GM23248 (cell line): ENCODE measurements at regions not wholly inside any gene's neighbourhood (a gene's known extent, or its start where the extent isn't known, plus 50 kb on each side); places are given as distances from the start of the nearest gene placed in this dataset.

Experiments used
- DNase-seq: peaks from one replicate; pipeline ENCODE4 v3.0.0-alpha.2; 2015
- H2AFZ ChIP-seq: fragments of 200-600 bp; sonication (generic); 2 replicates; pipeline ENCODE4 v1.6.1; 2016; ENCODE audit warnings: antibody characterized with exemption
- H3F3A ChIP-seq: fragments of 200-600 bp; sonication (generic); 2 replicates; pipeline ENCODE4 v1.6.1; 2016; ENCODE audit warnings: mild to moderate bottlenecking, antibody characterized with exemption, mixed run types; ENCODE audit not compliant: insufficient read depth
- H3K27ac ChIP-seq: fragments of 200-600 bp; sonication (generic); 2 replicates; pipeline ENCODE4 v1.5.1; 2016; ENCODE audit warnings: mild to moderate bottlenecking
- H3K27me3 ChIP-seq: fragments of 200-600 bp; sonication (generic); replicated peaks from 2 replicates; pipeline ENCODE4 v1.6.1; 2016; ENCODE audit warnings: mild to moderate bottlenecking; ENCODE audit not compliant: insufficient read depth
- H3K36me3 ChIP-seq: fragments of 200-600 bp; sonication (generic); 2 replicates; pipeline ENCODE4 v1.6.1; 2016; ENCODE audit warnings: low read depth, mild to moderate bottlenecking
- H3K4me1 ChIP-seq: fragments of 200-600 bp; sonication (generic); 2 replicates; pipeline ENCODE4 v1.6.1; 2016; ENCODE audit warnings: mild to moderate bottlenecking; ENCODE audit not compliant: insufficient read depth
- H3K4me2 ChIP-seq: fragments of 200-600 bp; sonication (generic); one replicate; pipeline ENCODE4 v1.6.1; 2016; ENCODE audit warnings: mild to moderate bottlenecking; ENCODE audit not compliant: unreplicated experiment
- H3K4me3 ChIP-seq: fragments of 200-600 bp; sonication (generic); 2 replicates; pipeline ENCODE4 v1.5.1; 2016; ENCODE audit warnings: mild to moderate bottlenecking
- H3K79me2 ChIP-seq: fragments of 200-600 bp; sonication (generic); 2 replicates; pipeline ENCODE4 v1.6.1; 2016; ENCODE audit warnings: mild to moderate bottlenecking; ENCODE audit not compliant: insufficient read depth
- H3K9ac ChIP-seq: fragments of 200-600 bp; sonication (generic); 2 replicates; pipeline ENCODE4 v1.6.1; 2016; ENCODE audit warnings: mild to moderate bottlenecking
- H3K9me2 ChIP-seq: fragments of 200-600 bp; sonication (generic); 2 replicates; pipeline ENCODE4 v1.6.1; 2016; ENCODE audit warnings: mixed run types, mild to moderate bottlenecking, moderate library complexity; ENCODE audit not compliant: insufficient read depth
- H3K9me3 ChIP-seq: fragments of 200-600 bp; sonication (generic); one replicate; pipeline ENCODE4 v1.6.1; 2017; ENCODE audit warnings: low read depth
- H4K20me1 ChIP-seq: fragments of 200-600 bp; sonication (generic); 2 replicates; pipeline ENCODE4 v1.6.0; 2016; ENCODE audit not compliant: insufficient read depth
- EZH2 ChIP-seq: fragments of 200-600 bp; sonication (generic); IDR thresholded peaks from 2 replicates; pipeline ENCODE4 v1.6.1; 2018; ENCODE audit warnings: antibody characterized with exemption, mild to moderate bottlenecking; ENCODE audit not compliant: insufficient read depth, poor library complexity, severe bottlenecking
- EZH2phosphoT487 ChIP-seq: fragments of 200-600 bp; sonication (generic); IDR thresholded peaks from 2 replicates; pipeline ENCODE4 v1.6.1; 2018; ENCODE audit warnings: antibody characterized with exemption, moderate library complexity, mild to moderate bottlenecking, low read depth; ENCODE audit not compliant: insufficient read depth
- WGBS, 2 experiments: methylation state at CpG; one replicate each; pipeline ENCODE4 v1.1.6; 2015 to 2017; ENCODE audit warnings: low lambda C conversion rate in 2 of 2, low coverage in 1 of 2; ENCODE audit errors: missing lambda C conversion rate in 2 of 2; 5-methylcytosine and 5-hydroxymethylcytosine counted together
- in situ Hi-C: fragments of 300-500 bp; cut with MboI; formaldehyde crosslinking; loops from 2 replicates; pipeline ENCODE4 v1.15.0; 2020

DNA sequence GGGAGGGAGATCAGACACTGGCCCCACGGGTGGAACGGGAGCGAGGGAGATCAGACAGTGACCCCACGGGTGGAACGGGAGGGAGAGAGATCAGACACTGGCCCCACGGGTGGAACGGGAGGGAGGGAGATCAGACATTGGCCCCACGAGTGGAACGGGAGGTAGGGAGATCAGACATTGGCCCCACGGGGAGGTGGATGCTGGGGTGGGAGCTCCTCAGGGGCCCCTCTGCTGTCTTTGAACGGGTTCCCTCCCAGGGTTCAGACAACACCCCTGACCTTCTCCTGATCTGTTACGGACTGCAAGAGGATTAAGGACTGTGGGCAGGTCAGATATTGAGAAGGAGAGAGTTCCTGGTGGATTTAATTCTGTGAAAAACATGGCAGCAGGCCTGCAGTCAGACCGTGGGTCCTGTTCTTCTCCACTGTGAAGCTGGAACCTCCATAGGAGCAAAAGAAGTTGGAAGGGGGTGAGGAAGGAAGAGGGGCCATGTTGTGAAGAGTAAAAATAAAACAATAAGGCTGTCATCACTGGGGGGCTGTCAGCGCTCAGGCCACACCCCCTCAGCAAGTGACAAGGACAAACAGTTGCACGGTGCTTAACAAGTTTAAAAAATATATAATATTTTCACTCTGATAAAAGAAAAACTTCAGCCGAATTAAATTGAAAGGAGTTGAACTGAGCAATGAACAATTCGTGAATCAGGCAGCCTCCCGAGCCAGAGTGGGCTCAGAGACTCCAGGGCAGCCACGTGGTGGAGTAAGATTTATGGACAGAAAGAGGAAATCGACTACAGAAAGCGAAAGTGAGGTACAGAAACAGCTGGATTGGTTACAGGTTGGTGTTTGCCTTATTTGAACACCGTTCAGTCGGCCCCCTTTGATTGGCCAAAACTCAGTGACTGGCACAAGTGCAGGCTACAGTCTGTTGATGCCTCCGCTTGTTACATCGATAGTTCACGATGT is 348.7 kb upstream of the TNRC6C start:
- H3K4me2 ChIP-seq, result peak overlapping the region; percentile 26
- no peaks in the 10 kb centered on the region for H3F3A ChIP-seq
- H3K27me3 ChIP-seq, result peaks cover 27% of the 10 kb centered on the region
- H3K4me1 ChIP-seq, result peaks cover 13% of the 10 kb centered on the region; the same call in 1 of the 2 replicates
- peak; percentile 32 for DNase-seq
- no peaks in the 10 kb centered on the region for H3K9me2 ChIP-seq
- no peaks in the 10 kb centered on the region for H3K36me3 ChIP-seq
- WGBS, 2 experiments, result 39 to 53% methylated on average over 19 to 26 of the region's 26 CpGs
- H3K9me3 ChIP-seq, result no peaks in the 10 kb centered on the region
- peak overlapping the region; percentile 14; the same call in 1 of the 2 replicates for H3K4me3 ChIP-seq
- H3K79me2 ChIP-seq, result no peaks in the 10 kb centered on the region
- no peaks in the 10 kb centered on the region for H4K20me1 ChIP-seq
- H2AFZ ChIP-seq, result peak overlapping the region; percentile 40
- in situ Hi-C loops, result no loop called here
- no peak overlapping the region for H3K27ac ChIP-seq
- no peak overlapping the region for H3K9ac ChIP-seq
- TF ChIP-seq EZH2, result no peak
- no peak for TF ChIP-seq EZH2phosphoT487

DNA sequence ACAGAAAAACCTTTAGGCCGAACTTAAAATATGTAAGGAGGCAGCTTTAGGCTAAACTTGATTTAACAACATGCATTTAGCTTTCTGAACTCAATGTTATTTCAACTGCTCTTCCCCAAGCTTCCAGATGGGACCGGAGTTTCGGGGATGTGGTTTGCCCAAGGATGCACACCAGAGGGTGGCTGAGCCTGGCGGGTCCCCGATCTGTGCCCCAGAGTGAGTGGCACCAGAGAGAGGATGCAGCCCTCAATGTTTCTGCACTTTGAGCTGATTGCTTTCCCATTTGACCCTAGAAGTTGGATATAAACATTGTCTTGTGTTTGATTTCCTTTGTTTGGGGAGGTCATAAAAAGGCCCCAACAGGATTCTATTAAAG is 348.0 kb upstream of the TNRC6C start:
- no peak for DNase-seq
- no peaks in the 10 kb centered on the region for H3K79me2 ChIP-seq
- in situ Hi-C loops, result no loop called here
- H3K4me2 ChIP-seq, result peak overlapping the region; percentile 26
- TF ChIP-seq EZH2phosphoT487 (no peak), EZH2 (no peak)
- peak overlapping the region; percentile 40 for H2AFZ ChIP-seq
- peaks cover 16% of the 10 kb centered on the region for H3K4me1 ChIP-seq
- H3K36me3 ChIP-seq, result no peaks in the 10 kb centered on the region
- WGBS, 2 experiments, result 40 to 47% methylated on average over 5 of the region's 5 CpGs
- no peaks in the 10 kb centered on the region for H3K9me2 ChIP-seq
- no peaks in the 10 kb centered on the region for H3K9me3 ChIP-seq
- H3K4me3 ChIP-seq, result peak overlapping the region; percentile 14; the same call in 1 of the 2 replicates
- H3K27me3 ChIP-seq, result peaks cover 24% of the 10 kb centered on the region
- no peak overlapping the region for H3K9ac ChIP-seq
- H3K27ac ChIP-seq, result no peak overlapping the region
- H3F3A ChIP-seq, result 0 out of 2 replicates have a peak, but pooled peaks cover 6% of the 10 kb centered on the region
- H4K20me1 ChIP-seq, result no peaks in the 10 kb centered on the region

DNA sequence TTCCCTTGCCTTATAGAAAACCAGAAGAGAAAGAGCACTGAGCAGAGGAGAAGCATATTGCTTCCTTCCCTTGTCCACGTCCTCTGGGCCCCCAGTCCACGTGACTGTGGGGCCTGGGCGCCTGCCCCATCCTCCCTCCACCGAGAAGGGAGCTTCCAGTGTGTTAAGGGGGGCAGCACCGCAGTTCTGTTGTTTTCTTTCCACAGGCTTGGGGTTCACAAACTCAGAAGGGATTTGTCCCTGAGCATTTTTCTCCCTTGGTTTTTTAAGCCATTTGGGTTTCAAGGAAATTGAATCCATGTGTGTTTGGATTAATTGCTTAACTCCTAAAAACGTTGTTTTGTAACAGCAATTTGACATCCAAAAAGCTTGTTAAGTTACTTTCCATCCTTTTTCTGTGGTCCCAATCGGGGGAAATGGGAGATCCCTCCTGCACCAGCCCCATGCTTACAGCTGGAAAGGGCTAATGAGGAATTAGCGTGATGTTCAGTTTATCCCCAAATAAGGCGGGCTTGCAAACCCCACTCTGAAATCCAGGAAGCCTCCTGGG is 347.5 kb upstream of the TNRC6C start:
- DNase-seq, result peak; percentile 31
- in situ Hi-C loops, result no loop called here
- Histone ChIP-seq H3K36me3 (no peaks in the 10 kb centered on the region), H4K20me1 (no peaks in the 10 kb centered on the region), H3K27me3 (peaks cover 24% of the 10 kb centered on the region), H3K4me1 (peaks cover 21% of the 10 kb centered on the region), H3K9me2 (no peaks in the 10 kb centered on the region), H3K79me2 (no peaks in the 10 kb centered on the region), H3K4me3 (no peak overlapping the region), H3F3A (peaks cover 11% of the 10 kb centered on the region), H3K4me2 (no peak overlapping the region), H3K9me3 (no peaks in the 10 kb centered on the region), H2AFZ (no peak overlapping the region; the same call in 1 of the 2 replicates), H3K9ac (no peak overlapping the region), H3K27ac (no peak overlapping the region)
- 8 to 9% methylated on average over 9 of the region's 9 CpGs for WGBS, 2 experiments
- TF ChIP-seq EZH2phosphoT487 (no peak), EZH2 (no peak)

DNA sequence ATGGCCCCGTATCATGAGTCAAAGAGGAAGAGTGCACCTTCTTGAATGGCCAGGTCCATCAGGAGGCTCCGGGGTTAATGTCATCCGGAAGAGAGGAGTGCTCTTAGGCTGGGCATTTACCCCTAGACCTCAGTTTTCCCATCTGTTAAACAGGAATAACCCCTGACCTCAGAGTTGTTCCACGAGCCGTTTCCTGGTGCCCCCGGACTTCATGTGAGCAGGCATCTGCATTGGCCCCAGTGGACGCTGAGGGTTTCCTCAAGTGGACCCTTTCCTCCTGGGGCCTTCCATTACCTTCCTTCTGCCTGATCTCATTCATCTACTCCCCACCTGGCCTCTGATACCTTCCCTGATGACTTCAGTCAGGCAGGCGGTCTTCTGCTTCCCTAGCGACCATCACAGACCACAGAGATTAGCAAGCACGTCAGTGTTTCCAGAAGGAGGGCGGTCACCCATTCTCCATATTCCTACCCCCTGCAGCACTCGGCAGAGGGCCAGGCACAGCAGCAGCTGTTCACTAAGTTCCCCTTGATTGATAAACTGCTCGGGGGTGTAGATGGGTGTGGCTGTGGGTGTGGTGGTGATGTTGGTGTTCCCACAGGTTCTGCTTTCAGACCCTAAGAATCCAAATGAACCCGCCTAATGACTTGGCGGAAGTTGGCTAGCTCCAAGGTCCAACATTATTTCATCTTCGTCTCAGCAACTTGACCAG is 346.6 kb upstream of the TNRC6C start:
- no peak for DNase-seq
- H3K9me2 ChIP-seq, result no peaks in the 10 kb centered on the region
- no peaks in the 10 kb centered on the region for H3K9me3 ChIP-seq
- in situ Hi-C loops, result no loop called here
- no peaks in the 10 kb centered on the region for H3K79me2 ChIP-seq
- H3K36me3 ChIP-seq, result no peaks in the 10 kb centered on the region
- no peak overlapping the region for H3K4me2 ChIP-seq
- H3F3A ChIP-seq, result peaks cover 18% of the 10 kb centered on the region
- H4K20me1 ChIP-seq, result no peaks in the 10 kb centered on the region
- peaks cover 24% of the 10 kb centered on the region for H3K4me1 ChIP-seq
- 81 to 83% methylated on average over 16 of the region's 16 CpGs for WGBS, 2 experiments
- TF ChIP-seq EZH2phosphoT487 (no peak), EZH2 (no peak)
- H2AFZ ChIP-seq, result no peak overlapping the region
- no peak overlapping the region for H3K27ac ChIP-seq
- no peak overlapping the region for H3K9ac ChIP-seq
- H3K27me3 ChIP-seq, result peaks cover 18% of the 10 kb centered on the region
- no peak overlapping the region for H3K4me3 ChIP-seq
